Type B pancreatic cell (in vitro differentiated cells): ENCODE measurements at regions not wholly inside any gene's neighbourhood (a gene's known extent, or its start where the extent isn't known, plus 50 kb on each side); places are given as distances from the start of the nearest gene placed in this dataset.

Experiments used
- DNase-seq: peaks from one replicate; pipeline ENCODE4 v3.0.0; 2021; ENCODE audit warnings: mixed read lengths; ENCODE audit not compliant: unreplicated experiment; ENCODE audit errors: extremely low spot score
- H3K27ac Mint-ChIP-seq: 2 replicates; pipeline ENCODE4 v1.8.0; 2021; ENCODE audit warnings: mild to moderate bottlenecking, mixed read lengths
- H3K27me3 Mint-ChIP-seq: 2 replicates; pipeline ENCODE4 v1.8.0; 2021; ENCODE audit warnings: mixed read lengths
- H3K36me3 Mint-ChIP-seq: 2 replicates; pipeline ENCODE4 v1.8.0; 2021; ENCODE audit warnings: mixed read lengths
- H3K4me1 Mint-ChIP-seq: one replicate; pipeline ENCODE4 v1.8.0; 2021; ENCODE audit warnings: mixed read lengths; ENCODE audit not compliant: unreplicated experiment
- H3K4me3 Mint-ChIP-seq: 2 replicates; pipeline ENCODE4 v1.8.0; 2021; ENCODE audit warnings: mild to moderate bottlenecking, mixed read lengths
- H3K9me3 Mint-ChIP-seq: 2 replicates; pipeline ENCODE4 v1.8.0; 2021; ENCODE audit warnings: mixed read lengths
- TF ChIP-seq, protein P1 (sequence below): fragments of 200-600 bp; sonication (generic); conservative IDR thresholded peaks from 2 replicates; pipeline ENCODE4 v1.5.0; 2021; ENCODE audit warnings: antibody characterized with exemption, mild to moderate bottlenecking

DNA sequence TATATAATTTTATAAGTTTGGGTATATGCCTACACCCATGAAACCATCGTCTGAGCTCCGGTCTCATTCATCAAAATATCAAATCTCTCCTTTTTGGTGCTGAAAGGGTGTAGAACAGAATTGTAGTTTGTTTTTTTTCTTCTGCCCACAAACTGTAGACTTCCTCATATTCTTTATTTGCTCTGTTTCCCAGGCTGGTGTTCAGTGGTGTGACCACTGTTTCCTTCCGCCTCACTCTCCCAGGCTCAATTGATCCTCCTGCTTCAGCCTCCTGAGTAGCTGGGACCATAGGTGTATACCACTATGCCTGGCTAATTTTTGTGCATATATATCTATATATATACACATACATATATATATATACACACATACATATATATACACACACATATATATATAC is 139.6 kb upstream of the HCRTR2 start:
- H3K27me3 Mint-ChIP-seq: no peaks in the 10 kb centered on the region
- H3K27ac Mint-ChIP-seq: no peak overlapping the region
- H3K36me3 Mint-ChIP-seq: no peaks in the 10 kb centered on the region
- TF ChIP-seq, protein P1, sequence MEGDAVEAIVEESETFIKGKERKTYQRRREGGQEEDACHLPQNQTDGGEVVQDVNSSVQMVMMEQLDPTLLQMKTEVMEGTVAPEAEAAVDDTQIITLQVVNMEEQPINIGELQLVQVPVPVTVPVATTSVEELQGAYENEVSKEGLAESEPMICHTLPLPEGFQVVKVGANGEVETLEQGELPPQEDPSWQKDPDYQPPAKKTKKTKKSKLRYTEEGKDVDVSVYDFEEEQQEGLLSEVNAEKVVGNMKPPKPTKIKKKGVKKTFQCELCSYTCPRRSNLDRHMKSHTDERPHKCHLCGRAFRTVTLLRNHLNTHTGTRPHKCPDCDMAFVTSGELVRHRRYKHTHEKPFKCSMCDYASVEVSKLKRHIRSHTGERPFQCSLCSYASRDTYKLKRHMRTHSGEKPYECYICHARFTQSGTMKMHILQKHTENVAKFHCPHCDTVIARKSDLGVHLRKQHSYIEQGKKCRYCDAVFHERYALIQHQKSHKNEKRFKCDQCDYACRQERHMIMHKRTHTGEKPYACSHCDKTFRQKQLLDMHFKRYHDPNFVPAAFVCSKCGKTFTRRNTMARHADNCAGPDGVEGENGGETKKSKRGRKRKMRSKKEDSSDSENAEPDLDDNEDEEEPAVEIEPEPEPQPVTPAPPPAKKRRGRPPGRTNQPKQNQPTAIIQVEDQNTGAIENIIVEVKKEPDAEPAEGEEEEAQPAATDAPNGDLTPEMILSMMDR: no peak
- H3K9me3 Mint-ChIP-seq: no peaks in the 10 kb centered on the region
- no peak overlapping the region for H3K4me3 Mint-ChIP-seq
- DNase-seq: no peak
- no peaks in the 10 kb centered on the region for H3K4me1 Mint-ChIP-seq

DNA sequence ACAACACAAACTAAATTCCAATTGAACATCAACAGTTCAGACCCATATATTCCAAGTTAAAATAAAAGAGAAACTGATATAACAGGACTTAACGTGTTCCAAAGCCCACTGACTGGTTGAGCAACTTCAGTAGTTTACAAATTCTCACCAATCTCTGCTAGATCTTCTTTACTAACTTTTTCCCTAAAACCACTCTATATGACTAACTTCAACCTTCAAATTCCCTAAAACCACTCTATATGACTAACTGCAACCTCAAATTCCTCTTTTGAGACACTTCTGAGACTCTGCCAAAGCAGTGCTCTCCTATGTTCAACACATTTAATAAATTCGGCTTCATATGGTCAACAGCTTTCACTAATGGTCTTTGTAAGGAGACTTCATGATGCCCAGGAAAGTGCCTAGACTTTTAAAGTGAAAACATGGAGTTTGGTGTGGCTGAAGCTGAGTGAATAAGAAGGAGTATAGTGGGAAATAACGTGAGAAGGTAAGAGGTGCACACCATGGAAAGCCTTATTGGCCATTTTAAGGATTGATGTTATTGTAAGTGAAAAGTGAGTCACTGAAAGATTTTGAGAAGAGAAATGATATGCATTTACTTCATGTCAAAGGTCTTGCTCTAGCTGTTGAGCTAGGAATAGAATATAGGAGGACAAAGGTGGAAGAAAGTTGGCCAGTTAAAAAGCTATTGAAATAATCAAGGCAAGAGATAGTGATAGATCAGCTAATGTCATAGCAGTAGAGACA is 134.0 kb upstream of the HCRTR2 start:
- TF ChIP-seq, protein P1: no peak
- Mint-ChIP-seq H3K27ac (no peak overlapping the region), H3K36me3 (no peaks in the 10 kb centered on the region), H3K27me3 (no peaks in the 10 kb centered on the region), H3K4me1 (no peaks in the 10 kb centered on the region), H3K9me3 (no peaks in the 10 kb centered on the region), H3K4me3 (no peak overlapping the region)
- no peak for DNase-seq

DNA sequence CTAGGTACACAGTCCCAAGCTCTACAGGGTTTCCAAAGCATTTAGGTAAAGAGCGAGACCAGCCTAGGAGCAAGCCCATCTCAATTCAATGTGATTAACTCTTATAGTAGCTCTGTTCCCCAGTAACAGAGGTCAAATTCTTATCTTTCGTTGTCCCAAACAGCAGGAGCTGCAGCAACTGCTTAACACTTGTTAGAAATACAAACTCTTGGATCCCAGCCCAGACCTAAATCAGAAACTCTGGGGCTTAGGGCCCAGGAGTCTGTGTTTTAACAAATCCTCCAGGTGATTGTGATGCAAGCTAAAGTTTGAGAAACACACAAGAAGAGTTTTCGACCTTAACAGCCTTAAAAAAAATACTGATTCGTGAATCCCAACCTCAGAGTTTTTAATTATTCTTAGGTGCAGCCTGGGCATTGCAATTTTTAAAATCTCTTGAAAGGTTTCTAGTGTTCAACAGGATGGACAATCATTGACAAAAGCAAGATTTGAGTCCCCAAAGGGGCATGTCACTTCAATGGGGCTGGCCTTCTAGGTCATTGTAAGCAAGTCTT is 127.4 kb upstream of the HCRTR2 start:
- Mint-ChIP-seq H3K27me3 (no peaks in the 10 kb centered on the region), H3K9me3 (no peaks in the 10 kb centered on the region), H3K36me3 (no peaks in the 10 kb centered on the region), H3K4me3 (no peak overlapping the region), H3K27ac (no peak overlapping the region), H3K4me1 (no peaks in the 10 kb centered on the region)
- no peak for DNase-seq
- TF ChIP-seq, protein P1: no peak

DNA sequence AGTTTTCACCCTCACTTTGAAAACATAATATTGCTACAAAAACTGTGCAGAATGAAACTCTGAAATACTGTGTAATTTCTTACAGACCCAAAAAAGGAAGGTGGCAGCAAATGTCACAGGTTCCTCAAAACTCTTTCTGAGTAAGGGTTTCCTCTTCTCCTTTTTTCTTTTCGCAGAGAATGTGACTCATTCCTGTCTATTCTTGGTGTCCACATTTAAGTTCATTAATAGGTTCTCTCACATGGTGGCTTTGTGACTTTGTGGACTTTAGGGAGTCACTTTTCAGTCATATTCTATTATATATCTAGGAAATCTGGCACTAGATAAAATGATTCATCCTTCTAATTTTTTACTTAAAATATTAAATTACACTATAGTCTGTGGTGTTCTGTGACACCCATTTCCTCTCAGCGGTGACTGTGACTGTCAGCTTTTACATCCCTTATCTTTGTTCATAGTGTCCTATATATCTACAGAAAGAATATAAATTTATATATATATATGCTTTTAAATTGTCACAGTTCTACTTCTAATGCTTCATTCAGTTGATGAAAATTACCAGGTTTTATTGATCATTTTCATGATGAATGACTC is 126.8 kb upstream of the HCRTR2 start:
- DNase-seq: no peak
- no peaks in the 10 kb centered on the region for H3K9me3 Mint-ChIP-seq
- H3K4me1 Mint-ChIP-seq: no peaks in the 10 kb centered on the region
- H3K36me3 Mint-ChIP-seq: no peaks in the 10 kb centered on the region
- TF ChIP-seq, protein P1: no peak
- H3K27ac Mint-ChIP-seq: no peak overlapping the region
- no peak overlapping the region for H3K4me3 Mint-ChIP-seq
- H3K27me3 Mint-ChIP-seq: no peaks in the 10 kb centered on the region

DNA sequence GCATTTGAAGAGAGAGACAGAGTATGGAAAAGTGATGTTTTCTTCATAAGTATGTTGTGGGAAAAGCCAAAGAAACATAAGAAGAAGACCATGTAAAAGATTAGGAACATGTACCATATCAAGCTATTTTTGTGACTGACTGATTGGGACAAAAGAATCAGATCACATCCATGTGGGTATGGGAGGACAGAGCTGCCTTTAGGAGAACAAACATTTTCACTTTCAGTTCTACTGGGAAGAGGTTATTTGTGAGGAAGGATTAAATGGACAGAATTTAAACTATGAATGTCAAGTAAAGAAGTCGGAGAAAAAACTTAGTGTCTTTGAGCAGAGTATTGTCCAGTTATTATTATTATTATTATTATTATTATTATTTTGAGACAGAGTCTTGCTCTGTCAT is 124.4 kb upstream of the HCRTR2 start:
- no peaks in the 10 kb centered on the region for H3K9me3 Mint-ChIP-seq
- no peak overlapping the region for H3K27ac Mint-ChIP-seq
- TF ChIP-seq, protein P1: no peak
- H3K36me3 Mint-ChIP-seq: no peaks in the 10 kb centered on the region
- H3K27me3 Mint-ChIP-seq: no peaks in the 10 kb centered on the region
- no peak for DNase-seq
- H3K4me1 Mint-ChIP-seq: no peaks in the 10 kb centered on the region
- no peak overlapping the region for H3K4me3 Mint-ChIP-seq
